Osteoblast (primary cell): ENCODE measurements at regions not wholly inside any gene's neighbourhood (a gene's known extent, or its start where the extent isn't known, plus 50 kb on each side); places are given as distances from the start of the nearest gene placed in this dataset.

Experiments
- DNase-seq: peaks from one replicate; pipeline ENCODE4 v3.0.0; 2011; ENCODE audit warnings: low spot score, mixed read lengths; ENCODE audit not compliant: insufficient read length; ENCODE audit errors: missing footprints
- H2AFZ ChIP-seq: 2 replicates; pipeline ENCODE4 v1.6.0; 2011; ENCODE audit warnings: mild to moderate bottlenecking, low read length
- H3K27ac ChIP-seq: 2 replicates; pipeline ENCODE4 v1.5.1; 2011; ENCODE audit warnings: mild to moderate bottlenecking, low read depth, low read length, moderate library complexity
- H3K27me3 ChIP-seq: 2 replicates; pipeline ENCODE4 v1.6.0; 2012; ENCODE audit warnings: mild to moderate bottlenecking, control low read depth, inconsistent platforms, low read length, moderate library complexity; ENCODE audit not compliant: insufficient read depth
- H3K36me3 ChIP-seq: 2 replicates; pipeline ENCODE4 v1.5.1; 2011; ENCODE audit warnings: mild to moderate bottlenecking, low read length, control low read depth, moderate library complexity; ENCODE audit not compliant: insufficient read depth
- H3K4me1 ChIP-seq: 2 replicates; pipeline ENCODE4 v1.5.1; 2011; ENCODE audit warnings: mild to moderate bottlenecking, low read length, control low read depth, moderate library complexity; ENCODE audit not compliant: insufficient read depth
- H3K4me2 ChIP-seq: 2 replicates; pipeline ENCODE4 v1.6.0; 2011; ENCODE audit warnings: mild to moderate bottlenecking, low read length; ENCODE audit not compliant: insufficient read depth
- H3K4me3 ChIP-seq: fragments of 200-600 bp; sonication (generic); 3 replicates; pipeline ENCODE4 v1.5.1; 2012; ENCODE audit warnings: mild to moderate bottlenecking, low read length, inconsistent platforms; ENCODE audit not compliant: insufficient read depth
- H3K79me2 ChIP-seq: 2 replicates; pipeline ENCODE4 v1.6.0; 2012; ENCODE audit warnings: mild to moderate bottlenecking, low read length, control low read depth, inconsistent platforms; ENCODE audit not compliant: insufficient read depth
- H3K9me3 ChIP-seq: 2 replicates; pipeline ENCODE4 v1.5.1; 2011; ENCODE audit warnings: low read depth, low read length, control low read depth
- H4K20me1 ChIP-seq: 2 replicates; pipeline ENCODE4 v1.6.0; 2012; ENCODE audit warnings: mild to moderate bottlenecking, low read length, control low read depth; ENCODE audit not compliant: insufficient read depth
- CTCF ChIP-seq: IDR thresholded peaks from 2 replicates; pipeline ENCODE4 v1.5.1; 2011; ENCODE audit warnings: mild to moderate bottlenecking, low read depth, low read length, moderate library complexity; ENCODE audit errors: extremely low read depth

- Histone ChIP-seq H3K36me3 (no peaks in the 10 kb centered on the region), H3K79me2 (no peaks in the 10 kb centered on the region), H3K4me2 (no peak overlapping the region), H2AFZ (no peak overlapping the region), H3K27me3 (no peaks in the 10 kb centered on the region), H4K20me1 (no peaks in the 10 kb centered on the region), H3K4me3 (no peak overlapping the region), H3K4me1 (no peaks in the 10 kb centered on the region), H3K9me3 (no peaks in the 10 kb centered on the region), H3K27ac (no peak overlapping the region)
- no peak for DNase-seq
- no peak for TF ChIP-seq CTCF
Measured at GRCh38 chr10:8296090-8296733, 241.7 kb downstream of the GATA3 start.

DNA sequence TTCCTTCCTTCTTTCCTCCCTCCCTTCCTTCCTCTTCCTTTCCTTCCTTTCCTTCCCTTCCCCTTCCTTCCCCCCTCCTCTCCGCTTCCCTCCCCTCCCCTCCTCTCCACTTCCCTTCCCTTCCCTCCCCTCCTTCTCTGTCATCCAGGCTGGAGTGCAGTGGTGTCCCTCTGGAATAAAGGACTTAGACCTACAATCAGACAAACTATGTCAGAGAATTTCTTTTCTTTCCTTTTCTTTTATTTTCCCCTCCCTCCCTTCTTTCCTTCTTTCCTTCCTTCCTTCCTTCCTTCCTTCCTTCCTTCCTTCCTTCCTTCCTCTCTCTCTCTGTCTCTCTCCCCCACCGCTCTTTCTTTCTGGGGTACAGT is 242.2 kb downstream of the GATA3 start:
- no peak for DNase-seq

GRCh38 chr10:8297107-8297506 is 242.6 kb downstream of the GATA3 start:
- Histone ChIP-seq H3K79me2 (no peaks in the 10 kb centered on the region), H4K20me1 (no peaks in the 10 kb centered on the region), H2AFZ (no peak overlapping the region), H3K27ac (no peak overlapping the region), H3K27me3 (no peaks in the 10 kb centered on the region), H3K4me1 (no peaks in the 10 kb centered on the region), H3K4me2 (no peak overlapping the region), H3K9me3 (no peaks in the 10 kb centered on the region), H3K36me3 (no peaks in the 10 kb centered on the region), H3K4me3 (no peak overlapping the region)
- no peak for DNase-seq
- TF ChIP-seq CTCF = no peak

More for the DNA sequence above, 242.2 kb downstream of the GATA3 start:
- no peak overlapping the region for H3K4me2 ChIP-seq
- H3K27me3 ChIP-seq = no peaks in the 10 kb centered on the region
- no peaks in the 10 kb centered on the region for H3K79me2 ChIP-seq
- H3K4me3 ChIP-seq = no peak overlapping the region
- no peaks in the 10 kb centered on the region for H4K20me1 ChIP-seq
- no peak for TF ChIP-seq CTCF
- no peaks in the 10 kb centered on the region for H3K36me3 ChIP-seq
- no peak overlapping the region for H3K27ac ChIP-seq
- H3K9me3 ChIP-seq = no peaks in the 10 kb centered on the region
- H3K4me1 ChIP-seq = no peaks in the 10 kb centered on the region
- H2AFZ ChIP-seq = no peak overlapping the region

- DNase-seq = no peak
- TF ChIP-seq CTCF = no peak
- no peaks in the 10 kb centered on the region for H3K36me3 ChIP-seq
- no peak overlapping the region for H3K4me2 ChIP-seq
- no peaks in the 10 kb centered on the region for H3K4me1 ChIP-seq
- no peaks in the 10 kb centered on the region for H3K9me3 ChIP-seq
- no peak overlapping the region for H2AFZ ChIP-seq
- H3K79me2 ChIP-seq = no peaks in the 10 kb centered on the region
- no peak overlapping the region for H3K4me3 ChIP-seq
- H3K27me3 ChIP-seq = no peaks in the 10 kb centered on the region
- no peak overlapping the region for H3K27ac ChIP-seq
- no peaks in the 10 kb centered on the region for H4K20me1 ChIP-seq
Measured at GRCh38 chr10:8297959-8298358, 243.5 kb downstream of the GATA3 start.
